Tibial nerve (tissue), 3 donors: ENCODE measurements at regions not wholly inside any gene's neighbourhood (a gene's known extent, or its start where the extent isn't known, plus 50 kb on each side); places are given as distances from the start of the nearest gene placed in this dataset.

Experiments
- CTCF ChIP-seq, 5 experiments: fragments of 200-600 bp in 3 of 5; fragments of 450-650 bp in 2 of 5; sonication (generic) in 3 of 5; IDR thresholded peaks; one replicate each; pipeline ENCODE4 v1.5.1; 2016 to 2019; ENCODE audit warnings: antibody characterized with exemption in 5 of 5, mild to moderate bottlenecking in 3 of 5, moderate library complexity in 2 of 5
- POLR2A ChIP-seq, 2 donors: fragments of 450-650 bp; IDR thresholded peaks; one replicate each; pipeline ENCODE4 v1.6.1; 2017; ENCODE audit warnings: antibody characterized with exemption in 2 of 2, mild to moderate bottlenecking in 2 of 2, moderate library complexity in 2 of 2

GRCh38 chr18:27780061-27780745 lies 396.7 kb downstream of the CDH2 start:
- TF ChIP-seq POLR2A (IDR thresholded peaks at IDR 0.05): no peak
- no peak for TF ChIP-seq CTCF (IDR thresholded peaks at IDR 0.05)
